HG03432 (cell line): ENCODE measurements at regions not wholly inside any gene's neighbourhood (a gene's known extent, or its start where the extent isn't known, plus 50 kb on each side); places are given as distances from the start of the nearest gene placed in this dataset.
"Not testable (repeated sequence)": the region's sequence is repeated elsewhere in the genome, so short reads cannot be mapped to it uniquely, and the experiment has no call there.

Source experiments
- ATAC-seq: cut with Tn5 transposase; IDR thresholded peaks from one replicate; pipeline ENCODE4 v1.9.1; 2021; ENCODE audit warnings: mild to moderate bottlenecking, moderate library complexity; ENCODE audit not compliant: unreplicated experiment

GRCh38 chr15:39501366-39502081, 79.4 kb upstream of the THBS1 start:
- ATAC-seq: no peak

GRCh38 chr15:39502082-39502447, 78.8 kb upstream of the THBS1 start:
- ATAC-seq: no peak

GRCh38 chr15:39502611-39503195, 78.2 kb upstream of the THBS1 start:
- no peak for ATAC-seq

- ATAC-seq: no peak
Observed at GRCh38 chr15:39503526-39503925, 77.4 kb upstream of the THBS1 start.

GRCh38 chr15:39504808-39505207, 76.1 kb upstream of the THBS1 start:
- ATAC-seq: no peak

- ATAC-seq: no peak
Observed at GRCh38 chr15:39506146-39506545, 74.7 kb upstream of the THBS1 start.

GRCh38 chr15:39508536-39508935, 72.3 kb upstream of the THBS1 start:
- no peak for ATAC-seq

GRCh38 chr15:39510001-39510701, 70.7 kb upstream of the THBS1 start:
- no peak for ATAC-seq

- ATAC-seq: no peak
Observed at GRCh38 chr15:39511000-39511915, 69.6 kb upstream of the THBS1 start.

- no peak for ATAC-seq
Observed at GRCh38 chr15:39511916-39512260, 69.0 kb upstream of the THBS1 start.

GRCh38 chr15:39512643-39513042, 68.2 kb upstream of the THBS1 start:
- ATAC-seq: no peak

GRCh38 chr15:39513936-39514335, 66.9 kb upstream of the THBS1 start:
- no peak for ATAC-seq

GRCh38 chr15:39514933-39515332, 65.9 kb upstream of the THBS1 start:
- no peak for ATAC-seq

- ATAC-seq: no peak
Observed at GRCh38 chr15:39515765-39516164, 65.1 kb upstream of the THBS1 start.

GRCh38 chr15:39517122-39517855, 63.6 kb upstream of the THBS1 start:
- no peak for ATAC-seq

- ATAC-seq: not testable (repeated sequence)
Observed at GRCh38 chr15:39523968-39524367, 56.9 kb upstream of the THBS1 start.

GRCh38 chr15:39529457-39529856, 51.4 kb upstream of the THBS1 start:
- ATAC-seq: no peak

GRCh38 chr15:39530480-39531342, 50.2 kb upstream of the THBS1 start:
- ATAC-seq: no peak
